ENCODE measurements at regions not wholly inside any gene's neighbourhood (a gene's known extent, or its start where the extent isn't known, plus 50 kb on each side); places are given as distances from the start of the nearest gene placed in this dataset.

- peaks cover 5% of the 10 kb centered on the region for H3K9me3 Mint-ChIP-seq
- ATAC-seq, result no peak
Observed at GRCh38 chr11:115050756-115051155, 372.4 kb downstream of the NXPE2 start.

GRCh38 chr11:115051938-115052590 lies 373.7 kb downstream of the NXPE2 start:
- CTCF ChIA-PET, result no interaction called here
- ATAC-seq, result no peak
- H3K36me3 Mint-ChIP-seq, result peaks cover 14% of the 10 kb centered on the region
- TF ChIP-seq AFF4 (CRISPR knock-in tag; IDR thresholded peaks at IDR 0.05; ENCODE audit: borderline replicate concordance), result no peak
- no peak for TF ChIP-seq FOXK1 (CRISPR knock-in tag; IDR thresholded peaks at IDR 0.05)
- TF ChIP-seq PRDM15 (CRISPR knock-in tag; IDR thresholded peaks at IDR 0.05), result no peak
- no peak for TF ChIP-seq JUN (CRISPR knock-in tag; IDR thresholded peaks at IDR 0.05)
- no peak for TF ChIP-seq JAZF1 (CRISPR knock-in tag; IDR thresholded peaks at IDR 0.05)
- TF ChIP-seq ZNF416 (CRISPR knock-in tag; IDR thresholded peaks at IDR 0.05), result no peak
- TF ChIP-seq ZNF281 (CRISPR knock-in tag; IDR thresholded peaks at IDR 0.05), result no peak
- no peak for TF ChIP-seq ATF6 (CRISPR knock-in tag; IDR thresholded peaks at IDR 0.05)
- no peak for TF ChIP-seq HMGA2 (CRISPR knock-in tag; IDR thresholded peaks at IDR 0.05)
- no peak for TF ChIP-seq ARID4B (CRISPR knock-in tag; IDR thresholded peaks at IDR 0.05; ENCODE audit: borderline replicate concordance)
- no peak for TF ChIP-seq NFATC4 (CRISPR knock-in tag; IDR thresholded peaks at IDR 0.05)
- no peak for TF ChIP-seq ZNF396 (CRISPR knock-in tag; IDR thresholded peaks at IDR 0.05; ENCODE audit: borderline replicate concordance)

More at GRCh38 chr11:115050756-115051155, 372.4 kb downstream of the NXPE2 start:
- no peak for DNase-seq (ENCODE audit: low spot score)
- Mint-ChIP-seq H3K4me3 (no peak overlapping the region), H3K36me3 (peaks cover 2% of the 10 kb centered on the region; the same call in 1 of the 2 replicates), H3K27me3 (ENCODE audit: low read depth) (peaks cover 9% of the 10 kb centered on the region), H3K4me1 (peaks cover 16% of the 10 kb centered on the region), H3K27ac (no peak overlapping the region)
- POLR2A ChIA-PET, result no interaction called here
- CTCF ChIA-PET, result interaction anchor here (0.7 kb wide), 1 partner anchor 158 kb away, joined by 3 read pairs; no protein-coding TSS in a partner anchor
- no peak for TF ChIP-seq E2F1 (CRISPR knock-in tag; IDR thresholded peaks at IDR 0.05)

More at GRCh38 chr11:115051938-115052590, 373.7 kb downstream of the NXPE2 start:
- Mint-ChIP-seq H3K4me1 (peaks cover 16% of the 10 kb centered on the region), H3K27ac (no peak overlapping the region), H3K9me3 (peaks cover 18% of the 10 kb centered on the region), H3K27me3 (ENCODE audit: low read depth) (peaks cover 14% of the 10 kb centered on the region), H3K4me3 (no peak overlapping the region)
- POLR2A ChIA-PET, result no interaction called here
- DNase-seq (ENCODE audit: low spot score), result no peak

Data from WTC11 (cell line).